H9 (cell line): ENCODE measurements at regions not wholly inside any gene's neighbourhood (a gene's known extent, or its start where the extent isn't known, plus 50 kb on each side); places are given as distances from the start of the nearest gene placed in this dataset.

Source experiments
- DNase-seq: peaks from one replicate; pipeline ENCODE4 v3.0.0-alpha.2; 2017
- H2AFZ ChIP-seq: one replicate; pipeline ENCODE4 v1.6.1; 2013; ENCODE audit warnings: mild to moderate bottlenecking, low read length, control low read depth, moderate library complexity
- H2AK5ac ChIP-seq: 2 replicates; pipeline ENCODE4 v1.6.1; 2013; ENCODE audit warnings: low read length, control low read depth, mixed read lengths; ENCODE audit not compliant: insufficient read length
- H2BK120ac ChIP-seq: one replicate; pipeline ENCODE4 v1.6.1; 2013; ENCODE audit warnings: low read depth, mild to moderate bottlenecking, low read length, control low read depth, inconsistent platforms; ENCODE audit not compliant: poor library complexity, severe bottlenecking
- H2BK12ac ChIP-seq: 2 replicates; pipeline ENCODE4 v1.6.1; 2013; ENCODE audit warnings: low read length, control low read depth, mixed read lengths, low read depth; ENCODE audit not compliant: insufficient read length
- H2BK15ac ChIP-seq: 2 replicates; pipeline ENCODE4 v1.6.1; 2013; ENCODE audit warnings: low read depth, low read length, control low read depth
- H2BK20ac ChIP-seq: one replicate; pipeline ENCODE4 v1.6.1; 2013; ENCODE audit warnings: low read depth, mild to moderate bottlenecking, low read length, control low read depth, inconsistent platforms; ENCODE audit not compliant: poor library complexity, severe bottlenecking
- H2BK5ac ChIP-seq: 2 replicates; pipeline ENCODE4 v1.6.1; 2013; ENCODE audit warnings: low read length, control low read depth, mixed read lengths; ENCODE audit not compliant: insufficient read length
- H3K14ac ChIP-seq: 2 replicates; pipeline ENCODE4 v1.6.1; 2013; ENCODE audit warnings: low read length, control low read depth; ENCODE audit not compliant: insufficient read depth
- H3K18ac ChIP-seq: 2 replicates; pipeline ENCODE4 v1.6.1; 2013; ENCODE audit warnings: low read depth, mild to moderate bottlenecking, mixed read lengths, low read length, control low read depth; ENCODE audit not compliant: insufficient read length
- H3K23ac ChIP-seq: 2 replicates; pipeline ENCODE4 v1.6.1; 2013; ENCODE audit warnings: low read length, control low read depth, mixed read lengths, low read depth; ENCODE audit not compliant: insufficient read length
- H3K23me2 ChIP-seq: 2 replicates; pipeline ENCODE4 v1.6.1; 2013; ENCODE audit warnings: low read depth, mild to moderate bottlenecking, mixed read lengths, low read length, control low read depth; ENCODE audit not compliant: insufficient read length, poor library complexity, severe bottlenecking
- H3K27ac ChIP-seq: 2 replicates; pipeline ENCODE4 v1.5.1; 2013; ENCODE audit warnings: low read length, control low read depth, mixed read lengths, low read depth; ENCODE audit not compliant: insufficient read length
- H3K27me3 ChIP-seq: 2 replicates; pipeline ENCODE4 v1.6.1; 2013; ENCODE audit warnings: low read length, control low read depth, inconsistent platforms; ENCODE audit not compliant: insufficient read depth
- H3K4ac ChIP-seq: 2 replicates; pipeline ENCODE4 v1.6.1; 2013; ENCODE audit warnings: low read depth, mild to moderate bottlenecking, control low read depth, inconsistent platforms, low read length, moderate library complexity
- H3K4me1 ChIP-seq: 2 replicates; pipeline ENCODE4 v1.6.1; 2013; ENCODE audit warnings: low read length, control low read depth, inconsistent platforms; ENCODE audit not compliant: insufficient read depth
- H3K4me2 ChIP-seq: 2 replicates; pipeline ENCODE4 v1.6.1; 2013; ENCODE audit warnings: low read length, control low read depth, mixed read lengths; ENCODE audit not compliant: insufficient read length, insufficient read depth
- H3K56ac ChIP-seq: 2 replicates; pipeline ENCODE4 v1.6.1; 2013; ENCODE audit warnings: low read depth, mild to moderate bottlenecking, mixed read lengths, low read length, control low read depth; ENCODE audit not compliant: insufficient read length
- H3K79me1 ChIP-seq: 2 replicates; pipeline ENCODE4 v1.6.1; 2013; ENCODE audit warnings: low read depth, mild to moderate bottlenecking, moderate library complexity, low read length, control low read depth, inconsistent platforms; ENCODE audit not compliant: insufficient read depth, poor library complexity, severe bottlenecking
- H3K79me2 ChIP-seq: 2 replicates; pipeline ENCODE4 v1.6.1; 2013; ENCODE audit warnings: low read length, control low read depth, inconsistent platforms; ENCODE audit not compliant: insufficient read depth
- H3K9ac ChIP-seq: 2 replicates; pipeline ENCODE4 v1.6.1; 2013; ENCODE audit warnings: low read length, control low read depth, mixed read lengths; ENCODE audit not compliant: insufficient read length; ENCODE audit errors: extremely low read depth
- H3K9me3 ChIP-seq: one replicate; pipeline ENCODE4 v1.6.1; 2013; ENCODE audit warnings: low read depth, low read length, inconsistent platforms; ENCODE audit not compliant: control insufficient read depth
- H3T11ph ChIP-seq: one replicate; pipeline ENCODE4 v1.6.1; 2013; ENCODE audit warnings: mild to moderate bottlenecking, low read length, control low read depth, inconsistent platforms
- H4K20me1 ChIP-seq: one replicate; pipeline ENCODE4 v1.6.1; 2013; ENCODE audit not compliant: control insufficient read depth, insufficient read length, insufficient read depth
- H4K5ac ChIP-seq: 2 replicates; pipeline ENCODE4 v1.6.1; 2013; ENCODE audit warnings: low read depth, mild to moderate bottlenecking, mixed read lengths, low read length, control low read depth; ENCODE audit not compliant: insufficient read length
- H4K8ac ChIP-seq: replicated peaks from 2 replicates; pipeline ENCODE4 v1.6.1; 2013; ENCODE audit warnings: low read length, control low read depth, mixed read lengths, low read depth; ENCODE audit not compliant: insufficient read length
- H4K91ac ChIP-seq: 2 replicates; pipeline ENCODE4 v1.6.1; 2013; ENCODE audit warnings: low read depth, mild to moderate bottlenecking, moderate library complexity, mixed read lengths, low read length, control low read depth; ENCODE audit not compliant: insufficient read length
- H3K27ac Mint-ChIP-seq, 3 experiments: 2 replicates in 2 of 3; 3 replicates in 1 of 3; pipeline ENCODE4 v1.8.0; 2020 to 2021; ENCODE audit warnings: mixed read lengths in 3 of 3, mild to moderate bottlenecking in 1 of 3, moderate library complexity in 1 of 3
- H3K27me3 Mint-ChIP-seq: 2 replicates; pipeline ENCODE4 v1.8.0; 2021; ENCODE audit warnings: low read depth, mild to moderate bottlenecking, moderate library complexity, mixed read lengths
- H3K36me3 Mint-ChIP-seq, 3 experiments: 2 replicates in 2 of 3; 3 replicates in 1 of 3; pipeline ENCODE4 v1.8.0; 2020 to 2021; ENCODE audit warnings: low read depth in 3 of 3, mixed read lengths in 3 of 3; ENCODE audit not compliant: insufficient read depth in 1 of 3
- H3K4me1 Mint-ChIP-seq, 2 experiments: 2 replicates each; pipeline ENCODE4 v1.8.0; 2020; ENCODE audit warnings: mixed read lengths in 2 of 2
- H3K4me3 Mint-ChIP-seq, 2 experiments: 2 replicates in 1 of 2; 3 replicates in 1 of 2; pipeline ENCODE4 v1.8.0; 2020 to 2021; ENCODE audit warnings: mild to moderate bottlenecking in 2 of 2, mixed read lengths in 2 of 2, moderate library complexity in 1 of 2
- H3K9me3 Mint-ChIP-seq, 2 experiments: 2 replicates in 1 of 2; 3 replicates in 1 of 2; pipeline ENCODE4 v1.8.0; 2020; ENCODE audit warnings: mild to moderate bottlenecking in 2 of 2, mixed read lengths in 2 of 2, moderate library complexity in 1 of 2
- CTCF ChIP-seq: fragments of 200-600 bp; sonication (generic); conservative IDR thresholded peaks from 3 replicates; pipeline ENCODE4 v1.8.0; 2021; ENCODE audit warnings: antibody characterized with exemption, mild to moderate bottlenecking
- WGBS: extraction: QIAGEN DNeasy Blood & Tissue Kit; methylation state at CpG from one replicate; pipeline ENCODE4 v1.1.7; 2013; ENCODE audit warnings: missing lambda C conversion rate, low lambda C conversion rate, mixed read lengths; ENCODE audit not compliant: insufficient read length; ENCODE audit errors: extremely low coverage; 5-methylcytosine and 5-hydroxymethylcytosine counted together

GRCh38 chr1:196144588-196144987, 463.7 kb downstream of the KCNT2 start:
- Histone ChIP-seq H3T11ph (no peak overlapping the region), H2BK15ac (no peak overlapping the region), H2BK5ac (no peak overlapping the region), H4K8ac (no peak overlapping the region), H3K27ac (no peak overlapping the region), H2BK120ac (no peak overlapping the region), H3K27me3 (no peaks in the 10 kb centered on the region), H3K4ac (no peak overlapping the region), H3K9me3 (no peaks in the 10 kb centered on the region), H2BK20ac (no peak overlapping the region), H3K9ac (no peak overlapping the region), H3K18ac (no peak overlapping the region), H3K79me1 (no peaks in the 10 kb centered on the region), H2AK5ac (no peak overlapping the region), H4K20me1 (no peaks in the 10 kb centered on the region), H3K4me2 (no peak overlapping the region), H2AFZ (no peak overlapping the region), H3K23me2 (no peaks in the 10 kb centered on the region), H3K79me2 (no peaks in the 10 kb centered on the region), H3K4me1 (no peaks in the 10 kb centered on the region), H3K56ac (no peak overlapping the region), H2BK12ac (no peak overlapping the region), H4K91ac (no peak overlapping the region), H3K23ac (no peak overlapping the region), H4K5ac (no peak overlapping the region), H3K14ac (no peak overlapping the region)
- WGBS = no CpG with 5 or more reads among the region's 1 CpG
- Mint-ChIP-seq H3K36me3 (no peaks in the 10 kb centered on the region), H3K9me3 (no peaks in the 10 kb centered on the region), H3K4me1 (peaks cover 5 to 10% of the 10 kb centered on the region in 2 experiments; a peak in 2 of 4 replicates), H3K27me3 (no peaks in the 10 kb centered on the region), H3K27ac (no peak overlapping the region), H3K4me3 (no peak overlapping the region)
- no peak for TF ChIP-seq CTCF
- no peak for DNase-seq
